Nephron progenitor cell (in vitro differentiated cells): ENCODE measurements at regions not wholly inside any gene's neighbourhood (a gene's known extent, or its start where the extent isn't known, plus 50 kb on each side); places are given as distances from the start of the nearest gene placed in this dataset.
"Not testable (repeated sequence)": the region's sequence is repeated elsewhere in the genome, so short reads cannot be mapped to it uniquely, and the experiment has no call there.

Source experiments
- DNase-seq: peaks from one replicate; pipeline ENCODE4 v3.0.0; 2021
- H3K27ac Mint-ChIP-seq: 2 replicates; pipeline ENCODE4 v1.8.0; 2021; ENCODE audit warnings: mild to moderate bottlenecking, moderate library complexity, mixed read lengths
- H3K27me3 Mint-ChIP-seq: 2 replicates; pipeline ENCODE4 v1.8.0; 2021; ENCODE audit warnings: mild to moderate bottlenecking, low read depth, mixed read lengths; ENCODE audit not compliant: poor library complexity
- H3K36me3 Mint-ChIP-seq: 2 replicates; pipeline ENCODE4 v1.8.0; 2021; ENCODE audit warnings: low read depth, mixed read lengths
- H3K4me1 Mint-ChIP-seq: 2 replicates; pipeline ENCODE4 v1.8.0; 2021; ENCODE audit warnings: mixed read lengths
- H3K4me3 Mint-ChIP-seq: 2 replicates; pipeline ENCODE4 v1.8.0; 2021; ENCODE audit warnings: mild to moderate bottlenecking, moderate library complexity, mixed read lengths
- H3K9me3 Mint-ChIP-seq: 2 replicates; pipeline ENCODE4 v1.8.0; 2021; ENCODE audit warnings: mild to moderate bottlenecking, moderate library complexity, mixed read lengths
- TF ChIP-seq, protein P1 (sequence below): fragments of 200-600 bp; sonication (generic); IDR thresholded peaks from 2 replicates; pipeline ENCODE4 v1.5.0; 2021; ENCODE audit warnings: antibody characterized with exemption

GRCh38 chr11:16587670-16588069 is 150.8 kb upstream of the C11orf58 start:
- TF ChIP-seq, protein P1, sequence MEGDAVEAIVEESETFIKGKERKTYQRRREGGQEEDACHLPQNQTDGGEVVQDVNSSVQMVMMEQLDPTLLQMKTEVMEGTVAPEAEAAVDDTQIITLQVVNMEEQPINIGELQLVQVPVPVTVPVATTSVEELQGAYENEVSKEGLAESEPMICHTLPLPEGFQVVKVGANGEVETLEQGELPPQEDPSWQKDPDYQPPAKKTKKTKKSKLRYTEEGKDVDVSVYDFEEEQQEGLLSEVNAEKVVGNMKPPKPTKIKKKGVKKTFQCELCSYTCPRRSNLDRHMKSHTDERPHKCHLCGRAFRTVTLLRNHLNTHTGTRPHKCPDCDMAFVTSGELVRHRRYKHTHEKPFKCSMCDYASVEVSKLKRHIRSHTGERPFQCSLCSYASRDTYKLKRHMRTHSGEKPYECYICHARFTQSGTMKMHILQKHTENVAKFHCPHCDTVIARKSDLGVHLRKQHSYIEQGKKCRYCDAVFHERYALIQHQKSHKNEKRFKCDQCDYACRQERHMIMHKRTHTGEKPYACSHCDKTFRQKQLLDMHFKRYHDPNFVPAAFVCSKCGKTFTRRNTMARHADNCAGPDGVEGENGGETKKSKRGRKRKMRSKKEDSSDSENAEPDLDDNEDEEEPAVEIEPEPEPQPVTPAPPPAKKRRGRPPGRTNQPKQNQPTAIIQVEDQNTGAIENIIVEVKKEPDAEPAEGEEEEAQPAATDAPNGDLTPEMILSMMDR, result no peak
- Mint-ChIP-seq H3K4me3 (no peak overlapping the region), H3K27ac (no peak overlapping the region), H3K9me3 (no peaks in the 10 kb centered on the region), H3K27me3 (peaks cover 5% of the 10 kb centered on the region), H3K36me3 (no peaks in the 10 kb centered on the region), H3K4me1 (no peaks in the 10 kb centered on the region)
- no peak for DNase-seq

DNA sequence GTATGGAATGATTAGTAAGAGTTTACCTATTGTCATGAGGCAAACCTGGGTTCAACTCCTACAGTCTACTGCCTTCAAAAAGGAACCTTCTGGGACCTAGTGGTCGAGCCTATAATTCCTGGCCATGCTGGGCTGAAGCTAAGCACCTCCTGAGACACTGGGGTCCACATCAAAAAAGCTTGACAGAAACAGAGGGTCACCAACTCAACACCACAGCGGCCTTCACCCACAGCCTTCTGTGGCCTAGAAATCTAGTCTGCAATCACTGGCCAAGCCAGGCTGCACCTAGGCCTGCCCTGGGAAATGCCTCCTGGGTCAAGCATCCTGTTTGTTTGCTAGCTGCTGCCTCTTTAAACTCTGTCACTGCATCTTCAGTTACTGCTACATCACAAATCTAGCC is 153.9 kb upstream of the C11orf58 start:
- Mint-ChIP-seq H3K36me3 (no peaks in the 10 kb centered on the region), H3K4me1 (no peaks in the 10 kb centered on the region), H3K27me3 (peaks cover 5% of the 10 kb centered on the region), H3K4me3 (no peak overlapping the region), H3K27ac (no peak overlapping the region), H3K9me3 (no peaks in the 10 kb centered on the region)
- no peak for DNase-seq
- TF ChIP-seq, protein P1, result no peak

- H3K4me3 Mint-ChIP-seq, H3K27me3 Mint-ChIP-seq, H3K9me3 Mint-ChIP-seq, DNase-seq, H3K4me1 Mint-ChIP-seq, H3K36me3 Mint-ChIP-seq, H3K27ac Mint-ChIP-seq: not testable (repeated sequence)
Measured at GRCh38 chr11:16581078-16581477, 157.4 kb upstream of the C11orf58 start.

- Mint-ChIP-seq H3K27ac (no peak overlapping the region), H3K27me3 (no peaks in the 10 kb centered on the region), H3K4me3 (no peak overlapping the region), H3K36me3 (no peaks in the 10 kb centered on the region), H3K9me3 (no peaks in the 10 kb centered on the region), H3K4me1 (peaks cover 12% of the 10 kb centered on the region)
- DNase-seq, result no peak
- TF ChIP-seq, protein P1, result no peak
Measured at GRCh38 chr11:16577490-16577889, 161.0 kb upstream of the C11orf58 start.

- H3K27ac Mint-ChIP-seq, H3K27me3 Mint-ChIP-seq, H3K9me3 Mint-ChIP-seq, DNase-seq, H3K4me3 Mint-ChIP-seq, H3K36me3 Mint-ChIP-seq: not testable (repeated sequence)
- peaks cover 13% of the 10 kb centered on the region for H3K4me1 Mint-ChIP-seq
Measured at GRCh38 chr11:16574889-16575288, 163.6 kb upstream of the C11orf58 start.

- H3K27ac Mint-ChIP-seq, result no peak overlapping the region
- no peaks in the 10 kb centered on the region for H3K9me3 Mint-ChIP-seq
- no peaks in the 10 kb centered on the region for H3K36me3 Mint-ChIP-seq
- no peak for DNase-seq
- TF ChIP-seq, protein P1, result no peak
- H3K4me1 Mint-ChIP-seq, result peaks cover 13% of the 10 kb centered on the region
- H3K4me3 Mint-ChIP-seq, result no peak overlapping the region
- no peaks in the 10 kb centered on the region for H3K27me3 Mint-ChIP-seq
Measured at GRCh38 chr11:16572945-16573344, 165.5 kb upstream of the C11orf58 start.

- no peak for DNase-seq
- TF ChIP-seq, protein P1, result no peak
- Mint-ChIP-seq H3K27ac (no peak overlapping the region), H3K9me3 (no peaks in the 10 kb centered on the region), H3K36me3 (no peaks in the 10 kb centered on the region), H3K4me3 (no peak overlapping the region), H3K4me1 (no peaks in the 10 kb centered on the region), H3K27me3 (peaks cover 19% of the 10 kb centered on the region)
Measured at GRCh38 chr11:16561150-16561549, 177.3 kb upstream of the C11orf58 start.
